CD4-positive, alpha-beta T cell (primary cell): ENCODE measurements at regions not wholly inside any gene's neighbourhood (a gene's known extent, or its start where the extent isn't known, plus 50 kb on each side); places are given as distances from the start of the nearest gene placed in this dataset.
A peak's percentile ranks its signal among the peaks of the same experiment; 100 is the strongest.

ENCODE experiments used
- ATAC-seq: fragments of 200-7000 bp; cut with Tn5 transposase; one replicate; pipeline ENCODE4 v1.10.0; 2022; ENCODE audit warnings: mild to moderate bottlenecking; ENCODE audit not compliant: poor library complexity
- CTCF ChIA-PET: fragments of 350-600 bp; sonication (Branson Sonifier 250); formaldehyde crosslinking; loops from one replicate; lab custom pipeline; 2021; ENCODE audit warnings: antibody characterized with exemption, inconsistent platforms; lab: Charles Lee
- POLR2A ChIA-PET: fragments of 350-600 bp; sonication (Branson Sonifier 250); formaldehyde crosslinking; loops from one replicate; lab custom pipeline; 2021; ENCODE audit warnings: antibody characterized with exemption, inconsistent platforms; lab: Charles Lee
- DNase-seq, 14 experiments: peaks; one replicate each; pipeline ENCODE4 v3.0.0-alpha.2; 2013 to 2020; ENCODE audit warnings: mixed read lengths in 2 of 14
- H3K27ac ChIP-seq, 2 donors: one replicate each; pipeline versions ENCODE4 v1.5.1 to v1.7.0; 2013; ENCODE audit warnings: low read length in 2 of 2, low read depth in 1 of 2, mild to moderate bottlenecking in 1 of 2
- H3K27me3 ChIP-seq, 2 experiments: 1 replicate in 1 of 2; 2 replicates in 1 of 2; pipeline versions ENCODE4 v1.6.1 to v1.7.0; 2013; ENCODE audit warnings: low read length in 2 of 2, control low read depth in 1 of 2, mild to moderate bottlenecking in 1 of 2, moderate library complexity in 1 of 2; ENCODE audit not compliant: insufficient read depth in 2 of 2, control insufficient read depth in 1 of 2
- H3K36me3 ChIP-seq: one replicate; pipeline ENCODE4 v1.6.1; 2013; ENCODE audit warnings: low read length, control low read depth; ENCODE audit not compliant: insufficient read depth
- H3K4me1 ChIP-seq: one replicate; pipeline ENCODE4 v1.6.1; 2013; ENCODE audit warnings: low read length, control low read depth; ENCODE audit not compliant: insufficient read depth
- H3K4me3 ChIP-seq: one replicate; pipeline ENCODE4 v1.5.1; 2013; ENCODE audit warnings: mild to moderate bottlenecking, low read length, moderate library complexity
- H3K9me3 ChIP-seq, 2 experiments: 1 replicate in 1 of 2; 2 replicates in 1 of 2; pipeline versions ENCODE4 v1.6.1 to v1.7.0; 2013; ENCODE audit warnings: low read length in 2 of 2, mild to moderate bottlenecking in 2 of 2, control low read depth in 1 of 2, moderate library complexity in 1 of 2; ENCODE audit not compliant: control insufficient read depth in 1 of 2, insufficient read depth in 1 of 2
- H3K27ac Mint-ChIP-seq: one replicate; pipeline ENCODE4 v1.8.0; 2020; ENCODE audit warnings: mixed read lengths
- H3K27me3 Mint-ChIP-seq: one replicate; pipeline ENCODE4 v1.8.0; 2021; ENCODE audit warnings: mixed read lengths
- H3K36me3 Mint-ChIP-seq: one replicate; pipeline ENCODE4 v1.8.0; 2021; ENCODE audit warnings: low read depth, mixed read lengths
- H3K4me1 Mint-ChIP-seq: one replicate; pipeline ENCODE4 v1.8.0; 2021; ENCODE audit warnings: low read depth, mixed read lengths
- H3K4me3 Mint-ChIP-seq: one replicate; pipeline ENCODE4 v1.8.0; 2020; ENCODE audit warnings: mild to moderate bottlenecking, mixed read lengths
- H3K9me3 Mint-ChIP-seq: one replicate; pipeline ENCODE4 v1.8.0; 2020; ENCODE audit warnings: mixed read lengths
- intact Hi-C, 2 experiments: fragments of 100-400 bp; cut with DNase I in 1 of 2; cut with micrococcal nuclease in 1 of 2; formaldehyde crosslinking; loops; one replicate each; pipeline versions ENCODE4 v1.15.1 to v1.9.0; 2023 to 2025; cut with DNase I, micrococcal nuclease
- TF ChIP-seq, protein P1 (sequence below): fragments of 200-600 bp; IDR thresholded peaks from one replicate; pipeline ENCODE4 v1.8.0; 2022; ENCODE audit warnings: antibody characterized with exemption, mild to moderate bottlenecking

GRCh38 chr18:73693091-73693490 lies 454.5 kb downstream of the FBXO15 start:
- Histone ChIP-seq H3K9me3 (peaks cover 0 to 7% of the 10 kb centered on the region in 2 experiments), H3K27ac (no peak overlapping the region), H3K4me1 (no peaks in the 10 kb centered on the region), H3K36me3 (no peaks in the 10 kb centered on the region), H3K27me3 (no peaks in the 10 kb centered on the region), H3K4me3 (no peak overlapping the region)
- ChIA-PET CTCF (no interaction called here), POLR2A (no interaction called here)
- DNase-seq (no peak), ATAC-seq (no peak)
- Mint-ChIP-seq H3K9me3 (no peaks in the 10 kb centered on the region), H3K27me3 (no peaks in the 10 kb centered on the region), H3K27ac (no peak overlapping the region), H3K36me3 (no peaks in the 10 kb centered on the region), H3K4me3 (no peak overlapping the region), H3K4me1 (no peaks in the 10 kb centered on the region)
- intact Hi-C loops = no loop called here
- TF ChIP-seq, protein P1, sequence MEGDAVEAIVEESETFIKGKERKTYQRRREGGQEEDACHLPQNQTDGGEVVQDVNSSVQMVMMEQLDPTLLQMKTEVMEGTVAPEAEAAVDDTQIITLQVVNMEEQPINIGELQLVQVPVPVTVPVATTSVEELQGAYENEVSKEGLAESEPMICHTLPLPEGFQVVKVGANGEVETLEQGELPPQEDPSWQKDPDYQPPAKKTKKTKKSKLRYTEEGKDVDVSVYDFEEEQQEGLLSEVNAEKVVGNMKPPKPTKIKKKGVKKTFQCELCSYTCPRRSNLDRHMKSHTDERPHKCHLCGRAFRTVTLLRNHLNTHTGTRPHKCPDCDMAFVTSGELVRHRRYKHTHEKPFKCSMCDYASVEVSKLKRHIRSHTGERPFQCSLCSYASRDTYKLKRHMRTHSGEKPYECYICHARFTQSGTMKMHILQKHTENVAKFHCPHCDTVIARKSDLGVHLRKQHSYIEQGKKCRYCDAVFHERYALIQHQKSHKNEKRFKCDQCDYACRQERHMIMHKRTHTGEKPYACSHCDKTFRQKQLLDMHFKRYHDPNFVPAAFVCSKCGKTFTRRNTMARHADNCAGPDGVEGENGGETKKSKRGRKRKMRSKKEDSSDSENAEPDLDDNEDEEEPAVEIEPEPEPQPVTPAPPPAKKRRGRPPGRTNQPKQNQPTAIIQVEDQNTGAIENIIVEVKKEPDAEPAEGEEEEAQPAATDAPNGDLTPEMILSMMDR = no peak

DNA sequence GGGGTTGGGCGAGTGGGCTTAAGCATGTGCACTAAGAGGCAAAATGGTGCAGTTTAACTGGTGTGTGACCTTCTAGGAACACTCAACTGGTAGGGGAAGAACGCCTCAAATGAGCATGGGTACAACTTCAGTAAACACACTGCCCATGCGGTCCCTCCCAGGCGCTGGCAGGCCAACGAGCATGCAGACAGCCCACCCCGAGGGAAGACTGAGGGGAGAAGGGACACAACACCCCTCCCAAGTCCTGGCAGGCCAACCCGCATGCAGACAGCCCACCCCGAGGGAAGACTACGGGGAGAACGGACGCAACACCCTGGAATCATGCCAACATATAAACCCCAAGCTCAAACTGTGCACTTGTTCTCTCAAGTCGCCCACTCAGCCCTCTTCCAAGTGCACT lies 456.0 kb downstream of the FBXO15 start:
- Histone ChIP-seq H3K9me3 (peaks cover 0 to 7% of the 10 kb centered on the region in 2 experiments), H3K27ac (no peak overlapping the region), H3K36me3 (no peaks in the 10 kb centered on the region), H3K27me3 (no peaks in the 10 kb centered on the region), H3K4me3 (no peak overlapping the region), H3K4me1 (no peaks in the 10 kb centered on the region)
- ChIA-PET CTCF (no interaction called here), POLR2A (no interaction called here)
- ATAC-seq (no peak), DNase-seq (peak in 1 of 14 experiments; percentile 4)
- TF ChIP-seq, protein P1 = no peak
- Mint-ChIP-seq H3K36me3 (no peaks in the 10 kb centered on the region), H3K27me3 (no peaks in the 10 kb centered on the region), H3K4me1 (no peaks in the 10 kb centered on the region), H3K4me3 (no peak overlapping the region), H3K27ac (no peak overlapping the region), H3K9me3 (no peaks in the 10 kb centered on the region)
- intact Hi-C loops = no loop called here

DNA sequence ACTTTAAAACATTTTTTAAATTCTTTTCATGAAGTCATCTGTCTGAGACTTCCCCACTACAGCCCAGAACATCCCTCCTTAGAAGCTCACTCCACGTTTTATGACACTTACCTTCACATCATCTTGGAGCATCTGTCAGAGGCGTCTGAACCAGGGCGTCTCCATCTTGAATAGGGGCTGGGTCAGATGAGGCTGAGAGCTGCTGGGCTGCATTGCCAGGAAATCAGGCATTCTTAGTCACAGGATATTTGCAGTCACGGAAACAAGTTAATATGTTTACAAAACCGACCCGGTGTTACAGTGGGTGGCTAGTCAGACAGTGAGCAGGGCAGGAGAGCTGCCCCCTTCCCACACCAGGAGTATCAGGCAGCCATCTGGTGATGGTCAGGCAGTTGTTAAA lies 456.5 kb downstream of the FBXO15 start:
- intact Hi-C loops = no loop called here
- ChIA-PET POLR2A (no interaction called here), CTCF (no interaction called here)
- Mint-ChIP-seq H3K27ac (no peak overlapping the region), H3K9me3 (no peaks in the 10 kb centered on the region), H3K36me3 (no peaks in the 10 kb centered on the region), H3K4me1 (no peaks in the 10 kb centered on the region), H3K27me3 (no peaks in the 10 kb centered on the region), H3K4me3 (no peak overlapping the region)
- Histone ChIP-seq H3K4me3 (no peak overlapping the region), H3K9me3 (peaks cover 0 to 7% of the 10 kb centered on the region in 2 experiments), H3K36me3 (no peaks in the 10 kb centered on the region), H3K4me1 (no peaks in the 10 kb centered on the region), H3K27ac (no peak overlapping the region), H3K27me3 (no peaks in the 10 kb centered on the region)
- ATAC-seq (no peak), DNase-seq (no peak)
- TF ChIP-seq, protein P1 = no peak
